ENCODE measurements at regions not wholly inside any gene's neighbourhood (a gene's known extent, or its start where the extent isn't known, plus 50 kb on each side); places are given as distances from the start of the nearest gene placed in this dataset.

DNA sequence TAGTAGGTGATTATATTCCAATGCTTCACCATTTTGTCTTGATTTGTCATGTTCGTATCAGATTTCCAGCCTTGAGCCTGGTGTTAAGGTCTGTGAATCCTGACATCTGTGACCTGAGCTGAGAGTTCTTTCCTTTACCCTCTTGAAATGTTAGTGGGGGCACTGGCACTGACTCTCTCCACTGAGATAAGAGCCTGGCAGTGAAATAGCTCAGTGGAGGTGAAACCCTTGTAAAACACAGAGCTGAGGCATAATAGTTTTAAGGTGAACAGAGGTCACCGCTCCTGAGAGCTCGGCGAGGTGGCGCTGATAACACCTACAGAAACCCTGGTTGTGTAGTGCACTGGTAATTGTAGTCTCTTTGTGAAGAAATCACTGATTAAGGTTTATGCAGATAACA lies 748.2 kb downstream of the DIAPH3 start:
- TF ChIP-seq CTCF (conservative IDR thresholded peaks at IDR 0.05; ENCODE audit: low read depth, low read length): no peak
- no peak overlapping the region for H2AFZ ChIP-seq (ENCODE audit: low read depth)
- no peaks in the 10 kb centered on the region for H4K20me1 ChIP-seq (ENCODE audit: insufficient read depth)
- no peak overlapping the region for H3K4me3 ChIP-seq (IDR thresholded peaks at IDR 0.05; ENCODE audit: insufficient read depth, low read depth, low read length)
- H3K27me3 ChIP-seq (ENCODE audit: insufficient read depth, low read depth): no peaks in the 10 kb centered on the region
- no peak overlapping the region for H3K9ac ChIP-seq
- no peaks in the 10 kb centered on the region for H3K36me3 ChIP-seq (ENCODE audit: insufficient read depth)
- H3K4me1 ChIP-seq (ENCODE audit: low read depth, poor library complexity, severe bottlenecking): no peaks in the 10 kb centered on the region
- H3K4me2 ChIP-seq: no peak overlapping the region
- H3K79me2 ChIP-seq (ENCODE audit: insufficient read depth, low read depth): no peaks in the 10 kb centered on the region
- no peak overlapping the region for H3K27ac ChIP-seq

DNA sequence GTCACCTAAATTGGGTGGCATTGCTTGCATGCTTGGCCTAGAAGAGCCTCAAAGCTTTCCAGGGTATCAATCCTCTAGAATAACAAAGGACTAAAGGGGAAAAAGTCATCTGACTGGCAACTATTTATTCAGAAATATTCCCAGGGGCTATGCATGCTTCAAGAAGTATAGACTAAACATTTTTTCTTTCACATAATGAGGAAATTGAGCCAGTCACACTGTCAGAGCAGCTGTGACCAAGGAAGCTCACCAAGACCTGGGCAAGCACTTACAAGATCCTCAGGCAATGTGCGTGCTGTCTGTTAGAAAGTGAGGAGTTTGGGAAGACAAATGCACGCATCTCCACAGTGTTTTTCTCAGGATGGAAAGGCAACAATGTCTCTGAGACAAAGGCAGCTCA lies 747.2 kb downstream of the DIAPH3 start:
- no peak for TF ChIP-seq CTCF (conservative IDR thresholded peaks at IDR 0.05; ENCODE audit: low read depth, low read length)

DNA sequence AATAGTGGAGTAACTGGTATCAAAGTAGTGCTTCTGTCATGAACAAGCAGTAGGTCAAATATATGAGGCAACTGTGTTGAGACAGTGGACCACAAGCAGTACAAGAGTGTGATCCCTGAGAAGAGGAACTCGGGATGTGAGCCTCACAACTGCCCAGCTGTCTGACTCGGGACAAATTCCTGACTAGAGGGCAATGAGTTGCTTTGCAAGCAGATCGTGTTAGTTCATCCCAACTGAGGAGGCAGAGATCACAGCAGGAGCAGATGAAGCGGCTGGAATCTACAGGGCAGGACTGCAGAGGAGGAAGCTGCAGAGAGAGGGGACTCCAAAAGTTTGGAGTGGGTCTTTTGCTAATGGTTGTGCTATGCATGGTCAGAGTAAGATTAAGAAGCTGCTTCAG lies 741.1 kb downstream of the DIAPH3 start:
- H3K36me3 ChIP-seq (ENCODE audit: insufficient read depth): no peaks in the 10 kb centered on the region
- H4K20me1 ChIP-seq (ENCODE audit: insufficient read depth): no peaks in the 10 kb centered on the region
- H3K27ac ChIP-seq: no peak overlapping the region
- no peak overlapping the region for H2AFZ ChIP-seq (ENCODE audit: low read depth)
- no peak for TF ChIP-seq CTCF (conservative IDR thresholded peaks at IDR 0.05; ENCODE audit: low read depth, low read length)
- H3K4me1 ChIP-seq (ENCODE audit: low read depth, poor library complexity, severe bottlenecking): no peaks in the 10 kb centered on the region
- no peak overlapping the region for H3K4me3 ChIP-seq (IDR thresholded peaks at IDR 0.05; ENCODE audit: insufficient read depth, low read depth, low read length)
- H3K27me3 ChIP-seq (ENCODE audit: insufficient read depth, low read depth): no peaks in the 10 kb centered on the region
- H3K9ac ChIP-seq: no peak overlapping the region
- H3K79me2 ChIP-seq (ENCODE audit: insufficient read depth, low read depth): no peaks in the 10 kb centered on the region
- H3K4me2 ChIP-seq: no peak overlapping the region

More for the DNA sequence above, 747.2 kb downstream of the DIAPH3 start:
- Histone ChIP-seq H3K9ac (no peak overlapping the region), H3K79me2 (ENCODE audit: insufficient read depth, low read depth) (no peaks in the 10 kb centered on the region), H3K4me3 (IDR thresholded peaks at IDR 0.05; ENCODE audit: insufficient read depth, low read depth, low read length) (no peak overlapping the region), H3K4me2 (no peak overlapping the region), H2AFZ (ENCODE audit: low read depth) (no peak overlapping the region), H4K20me1 (ENCODE audit: insufficient read depth) (no peaks in the 10 kb centered on the region), H3K4me1 (ENCODE audit: low read depth, poor library complexity, severe bottlenecking) (no peaks in the 10 kb centered on the region), H3K27ac (no peak overlapping the region), H3K36me3 (ENCODE audit: insufficient read depth) (no peaks in the 10 kb centered on the region), H3K27me3 (ENCODE audit: insufficient read depth, low read depth) (no peaks in the 10 kb centered on the region)

GRCh38 chr13:59423708-59424340 lies 739.9 kb downstream of the DIAPH3 start:
- Histone ChIP-seq H4K20me1 (ENCODE audit: insufficient read depth) (no peaks in the 10 kb centered on the region), H3K9ac (no peak overlapping the region), H3K79me2 (ENCODE audit: insufficient read depth, low read depth) (no peaks in the 10 kb centered on the region), H3K4me2 (no peak overlapping the region), H3K4me1 (ENCODE audit: low read depth, poor library complexity, severe bottlenecking) (no peaks in the 10 kb centered on the region), H3K4me3 (IDR thresholded peaks at IDR 0.05; ENCODE audit: insufficient read depth, low read depth, low read length) (no peak overlapping the region), H3K27ac (no peak overlapping the region), H2AFZ (ENCODE audit: low read depth) (no peak overlapping the region), H3K36me3 (ENCODE audit: insufficient read depth) (no peaks in the 10 kb centered on the region), H3K27me3 (ENCODE audit: insufficient read depth, low read depth) (no peaks in the 10 kb centered on the region)
- no peak for TF ChIP-seq CTCF (conservative IDR thresholded peaks at IDR 0.05; ENCODE audit: low read depth, low read length)
